RPMI7951 (cell line): ENCODE measurements at regions not wholly inside any gene's neighbourhood (a gene's known extent, or its start where the extent isn't known, plus 50 kb on each side); places are given as distances from the start of the nearest gene placed in this dataset.
"Not testable (repeated sequence)": the region's sequence is repeated elsewhere in the genome, so short reads cannot be mapped to it uniquely, and the experiment has no call there.

Experiments
- DNase-seq: peaks from one replicate; pipeline ENCODE4 v3.0.0-alpha.2; 2012; ENCODE audit warnings: low read depth

DNA sequence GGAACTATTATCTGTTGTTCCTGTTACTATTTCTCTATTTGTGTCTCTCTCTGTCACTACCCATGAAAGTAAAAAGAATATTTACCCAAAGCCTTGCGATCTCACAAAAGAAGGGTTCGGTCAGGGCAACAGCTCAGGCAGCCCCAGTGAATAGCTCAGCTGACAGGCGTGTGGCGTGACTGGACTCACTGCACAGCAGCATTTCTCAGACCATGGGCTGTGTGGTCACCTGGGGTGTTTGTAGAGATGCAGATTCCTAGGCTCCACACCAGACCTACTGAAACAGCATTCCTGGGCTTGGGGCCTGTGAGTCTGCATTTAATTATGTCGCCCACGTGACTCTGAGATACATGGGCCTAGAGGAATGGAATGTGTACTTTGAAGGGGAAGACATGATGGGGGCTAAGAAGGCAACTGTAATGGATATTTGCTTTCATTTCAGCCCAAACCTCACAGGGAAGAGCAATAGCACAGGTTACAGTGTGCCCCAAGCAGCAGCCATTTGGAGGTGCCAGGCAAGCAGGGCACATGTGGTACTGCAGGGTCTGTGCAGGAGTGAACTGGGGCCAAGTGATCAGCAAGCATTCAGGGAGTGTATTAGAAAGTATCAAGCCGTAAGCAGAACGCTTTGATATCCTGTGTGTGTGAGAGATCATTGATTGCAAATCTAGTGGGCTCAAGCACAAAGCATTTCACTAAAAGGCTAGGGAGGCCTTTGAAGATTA, 90.4 kb upstream of the RBMS1 start:
- DNase-seq, result no peak

DNA sequence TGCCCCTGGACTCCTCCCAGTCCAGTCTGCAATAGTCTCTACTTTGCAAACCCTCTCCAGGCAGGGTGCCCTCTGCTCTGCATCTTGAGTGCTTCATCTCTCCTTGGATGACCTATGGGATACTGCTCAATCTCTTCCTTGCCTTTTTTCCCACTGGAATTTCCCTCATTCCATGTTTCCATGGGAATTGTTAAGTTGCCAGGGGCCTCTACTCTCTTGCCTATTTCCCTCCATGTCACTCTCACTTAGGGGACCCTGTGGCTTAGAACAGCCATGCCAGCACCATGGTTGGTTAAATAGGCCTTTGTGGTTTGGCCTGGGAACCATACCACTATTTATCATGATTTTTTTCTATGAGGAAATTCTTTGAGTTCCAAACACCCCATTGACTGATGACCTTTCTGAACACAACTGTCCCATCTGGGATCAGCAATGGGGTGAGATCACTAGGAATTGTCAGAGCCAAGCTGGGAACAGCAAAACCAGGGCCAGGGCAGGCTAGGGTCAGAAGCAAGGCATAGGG, 91.4 kb upstream of the RBMS1 start:
- DNase-seq, result peak; percentile 84

DNA sequence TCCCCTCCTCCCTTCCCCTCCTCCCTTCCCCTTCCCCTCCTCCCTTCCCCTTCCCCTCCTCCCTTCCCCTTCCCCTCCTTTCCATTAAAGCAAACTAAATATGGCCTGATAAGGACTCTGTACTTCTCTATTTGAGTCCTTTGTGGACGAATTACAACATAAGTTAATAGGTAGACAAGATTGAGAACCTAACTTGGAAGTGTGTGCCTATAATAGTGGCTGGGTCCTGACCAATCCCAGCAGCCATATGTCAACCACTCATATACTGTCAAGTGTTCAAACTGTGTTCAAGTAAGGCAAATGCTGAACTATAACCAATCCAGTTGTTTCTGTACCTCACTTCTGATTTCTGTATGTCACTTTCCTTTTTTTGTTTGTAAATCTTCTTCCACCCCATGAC, 97.1 kb upstream of the RBMS1 start:
- DNase-seq, result no peak

DNA sequence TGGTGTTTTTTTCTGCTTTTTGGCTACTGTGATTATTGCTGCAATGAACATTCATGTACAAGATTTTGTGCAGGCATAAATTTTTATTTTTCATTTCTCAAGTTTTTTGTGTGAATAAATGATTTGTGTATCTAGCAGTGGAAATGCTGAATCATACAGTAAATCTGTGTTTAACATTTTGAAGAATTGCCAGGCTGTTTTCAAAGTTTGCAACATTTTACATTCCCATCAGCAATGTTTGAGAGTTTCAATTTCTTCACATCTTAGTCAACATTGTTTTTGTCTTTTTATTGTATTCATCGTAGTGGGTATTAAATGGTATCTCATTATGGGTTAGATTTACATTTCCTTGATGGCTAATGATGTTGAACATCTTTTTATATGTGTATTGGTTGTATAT, 98.8 kb upstream of the RBMS1 start:
- no peak for DNase-seq

DNA sequence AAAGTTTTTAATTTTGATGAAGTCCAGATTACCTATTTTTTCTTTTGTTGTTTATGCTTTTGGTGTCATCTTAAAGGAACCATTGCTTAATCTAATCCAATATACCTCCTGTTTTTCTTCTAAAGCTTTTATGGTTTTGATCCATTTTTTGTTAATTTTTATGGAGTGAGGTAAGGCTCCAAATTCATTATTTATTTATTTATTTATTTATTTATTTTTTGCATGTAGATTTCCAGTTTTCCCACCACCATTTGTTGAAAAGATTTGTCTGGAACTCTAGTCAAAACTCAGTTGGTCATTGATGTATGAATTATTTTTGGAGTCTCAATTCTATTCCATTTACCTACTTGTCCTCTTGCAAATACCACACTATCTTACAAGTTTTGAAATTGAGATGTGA, 99.4 kb upstream of the RBMS1 start:
- DNase-seq, result no peak

GRCh38 chr2:160596441-160596840, 102.8 kb upstream of the RBMS1 start:
- DNase-seq, result peak; percentile 50

DNA sequence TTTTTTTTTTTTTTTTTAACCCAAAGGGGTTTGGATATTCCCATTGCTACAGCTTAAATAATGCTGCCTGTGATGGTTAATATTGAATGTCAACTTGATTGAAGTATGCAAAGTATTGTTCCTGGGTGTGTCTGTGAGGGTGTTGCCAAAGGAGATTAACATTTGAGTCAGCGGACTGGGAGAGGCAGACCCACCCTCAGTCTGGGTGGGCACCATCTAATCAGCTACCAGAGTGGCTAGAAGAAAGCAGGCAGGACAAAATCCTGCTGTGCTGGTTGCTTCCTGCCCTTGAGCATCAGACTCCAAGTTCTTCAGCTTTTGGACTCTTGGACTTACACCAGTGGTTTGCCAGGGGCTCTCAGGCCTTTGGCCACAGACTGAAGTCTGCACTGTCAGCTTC, 106.8 kb upstream of the RBMS1 start:
- not testable (repeated sequence) for DNase-seq

GRCh38 chr2:160602073-160602472, 108.5 kb upstream of the RBMS1 start:
- no peak for DNase-seq

DNA sequence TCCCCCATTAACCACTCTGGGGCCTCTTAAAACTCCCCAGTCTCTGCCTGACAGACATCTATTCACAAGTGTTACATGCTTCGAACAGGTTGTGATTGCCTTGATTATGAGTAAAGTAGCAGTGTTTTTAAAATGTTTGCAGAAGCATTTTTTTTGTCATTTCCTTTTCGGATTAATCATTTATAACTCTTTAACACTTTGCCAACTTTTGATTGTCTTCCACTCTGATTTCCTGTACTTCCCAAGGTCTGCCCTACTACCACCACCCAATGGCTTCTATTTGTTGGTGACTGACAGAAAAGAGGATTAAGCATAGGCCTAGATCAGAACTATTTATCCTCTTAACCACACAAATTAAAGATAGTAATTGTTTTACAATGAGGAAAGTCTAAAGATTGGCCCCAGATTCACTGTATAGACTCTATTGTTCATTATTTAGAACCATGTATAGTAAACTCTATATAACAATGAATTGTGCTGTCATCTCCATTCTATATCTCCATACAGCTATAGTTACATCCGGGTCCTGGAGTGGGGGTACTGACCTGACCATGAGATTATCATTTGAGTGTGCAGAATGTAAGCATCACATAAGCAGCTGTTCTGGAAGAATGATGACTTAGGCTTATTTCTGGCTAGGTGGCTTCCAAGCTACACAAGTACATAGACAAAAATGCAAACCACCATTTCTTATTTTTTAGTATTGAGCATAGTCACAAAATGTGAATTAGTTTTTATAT, 110.3 kb upstream of the RBMS1 start:
- no peak for DNase-seq

GRCh38 chr2:160606341-160606740, 112.7 kb upstream of the RBMS1 start:
- no peak for DNase-seq

- no peak for DNase-seq
Observed at GRCh38 chr2:160608599-160608998, 115.0 kb upstream of the RBMS1 start.

DNA sequence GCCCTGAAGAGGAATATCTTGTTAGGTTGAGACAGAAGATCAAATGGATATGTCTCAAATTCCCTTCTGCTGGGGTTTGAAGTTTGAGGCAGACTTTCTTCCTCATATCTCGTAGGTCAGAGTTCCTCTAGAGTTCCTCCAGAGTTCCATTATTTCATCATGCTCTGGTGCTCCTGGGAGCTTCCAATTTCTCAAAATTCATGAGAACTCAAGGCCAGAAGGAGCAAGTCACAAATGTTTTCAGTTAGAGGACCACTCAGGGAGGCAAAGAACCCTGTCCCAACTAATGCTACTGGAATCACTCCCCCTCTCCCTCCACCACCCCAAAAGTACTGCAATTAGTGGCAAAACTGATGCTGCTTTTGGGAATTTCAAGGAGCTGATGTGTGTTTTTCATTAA, 115.7 kb upstream of the RBMS1 start:
- no peak for DNase-seq

DNA sequence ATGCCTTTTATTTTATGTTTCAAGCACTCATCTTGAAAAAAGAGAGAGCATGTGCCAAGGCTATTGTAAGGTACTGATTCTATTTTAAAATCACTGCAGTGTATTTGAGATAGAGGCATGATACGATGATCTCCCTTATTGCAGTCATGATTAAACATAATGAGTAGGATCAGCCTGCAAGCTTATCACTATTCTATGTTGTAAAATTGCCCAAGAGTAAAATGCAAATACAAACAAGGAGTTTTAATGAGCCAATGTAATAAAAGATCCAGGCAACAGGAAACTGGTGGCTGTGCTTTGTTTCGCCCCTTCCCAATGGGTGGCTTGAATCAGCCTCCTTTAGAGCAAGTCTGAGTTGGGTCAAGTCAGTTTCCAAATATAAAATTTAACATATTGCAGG, 116.4 kb upstream of the RBMS1 start:
- no peak for DNase-seq

DNA sequence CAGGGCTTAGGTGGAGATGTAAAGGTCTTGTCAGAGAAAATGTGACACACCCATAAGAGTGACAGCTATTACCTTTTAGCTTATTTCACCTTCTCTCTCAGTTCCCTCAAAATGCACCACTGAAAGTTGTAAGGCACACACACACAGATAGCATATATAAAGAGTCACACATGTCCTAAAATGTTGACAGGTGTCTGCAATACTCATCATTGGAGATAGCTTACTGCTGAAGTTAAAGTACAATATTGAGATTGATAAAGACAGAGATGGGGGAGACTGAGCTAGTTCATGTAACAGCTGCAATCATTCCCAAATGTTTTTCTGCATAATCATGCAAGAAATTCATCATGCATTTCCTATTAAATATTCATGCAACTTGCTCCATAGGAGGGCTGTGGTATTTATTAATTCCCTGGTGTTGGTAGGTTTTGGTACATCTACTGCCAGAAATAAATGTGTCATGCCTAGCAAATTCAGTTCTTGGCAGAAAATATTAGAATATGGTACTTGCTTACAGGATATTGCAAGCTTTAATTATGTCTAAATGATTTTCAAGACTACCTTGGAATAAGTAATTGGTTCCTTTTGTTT, 118.8 kb upstream of the RBMS1 start:
- DNase-seq, result no peak

DNA sequence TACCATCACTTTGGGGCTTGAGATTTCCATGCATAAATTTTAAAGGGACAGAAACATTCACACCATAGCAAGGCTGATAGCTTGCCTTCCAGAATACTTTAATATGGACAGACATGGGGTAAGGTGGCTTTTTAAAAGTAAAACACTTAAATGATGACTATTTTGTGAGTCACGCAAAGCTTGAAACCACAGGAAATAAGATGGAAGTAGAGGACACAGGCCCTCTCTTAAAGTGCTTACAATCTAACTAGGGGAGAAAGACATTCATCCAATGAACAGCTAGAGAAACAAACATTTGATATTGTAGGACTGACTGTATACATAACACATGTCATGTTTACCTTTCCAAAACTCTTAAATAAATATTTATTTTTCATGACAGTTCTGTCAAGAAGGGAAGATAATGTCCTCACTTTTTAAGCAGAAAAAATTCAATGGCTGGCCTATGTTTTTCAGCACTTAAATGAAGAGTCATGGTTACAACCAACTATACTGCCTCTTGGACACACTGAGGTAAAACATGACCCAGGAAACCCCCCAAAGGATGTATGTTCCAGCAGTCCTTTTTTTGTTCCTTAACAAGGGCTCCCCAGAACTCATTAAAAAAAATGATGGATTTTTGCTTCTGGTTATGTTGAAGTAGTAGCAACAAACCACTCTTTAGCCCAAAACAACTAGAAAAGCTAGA, 120.0 kb upstream of the RBMS1 start:
- peak; percentile 88 for DNase-seq

DNA sequence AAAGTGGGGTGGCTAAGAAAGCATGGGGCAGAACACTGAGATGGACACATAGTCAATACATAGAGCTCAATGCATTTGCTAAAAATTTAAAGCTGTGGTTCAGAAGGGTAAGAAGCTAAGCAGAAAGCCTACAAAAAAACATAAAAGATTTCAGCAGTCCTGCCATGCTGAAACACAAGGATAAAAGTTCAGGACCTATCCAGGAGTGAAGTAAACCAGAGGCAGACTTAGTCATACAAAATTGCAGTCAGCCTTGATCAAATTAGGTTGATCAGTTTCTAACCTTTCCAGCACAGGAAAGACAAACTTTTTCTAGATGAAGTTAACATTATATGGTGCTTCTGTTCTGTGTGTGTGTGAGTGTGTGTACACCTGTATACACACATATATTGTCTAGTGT, 120.8 kb upstream of the RBMS1 start:
- DNase-seq, result no peak

- no peak for DNase-seq
Observed at GRCh38 chr2:160615706-160616105, 122.1 kb upstream of the RBMS1 start.

GRCh38 chr2:160616149-160616548, 122.5 kb upstream of the RBMS1 start:
- no peak for DNase-seq

- DNase-seq, result no peak
Observed at GRCh38 chr2:160621748-160622147, 128.1 kb upstream of the RBMS1 start.

DNA sequence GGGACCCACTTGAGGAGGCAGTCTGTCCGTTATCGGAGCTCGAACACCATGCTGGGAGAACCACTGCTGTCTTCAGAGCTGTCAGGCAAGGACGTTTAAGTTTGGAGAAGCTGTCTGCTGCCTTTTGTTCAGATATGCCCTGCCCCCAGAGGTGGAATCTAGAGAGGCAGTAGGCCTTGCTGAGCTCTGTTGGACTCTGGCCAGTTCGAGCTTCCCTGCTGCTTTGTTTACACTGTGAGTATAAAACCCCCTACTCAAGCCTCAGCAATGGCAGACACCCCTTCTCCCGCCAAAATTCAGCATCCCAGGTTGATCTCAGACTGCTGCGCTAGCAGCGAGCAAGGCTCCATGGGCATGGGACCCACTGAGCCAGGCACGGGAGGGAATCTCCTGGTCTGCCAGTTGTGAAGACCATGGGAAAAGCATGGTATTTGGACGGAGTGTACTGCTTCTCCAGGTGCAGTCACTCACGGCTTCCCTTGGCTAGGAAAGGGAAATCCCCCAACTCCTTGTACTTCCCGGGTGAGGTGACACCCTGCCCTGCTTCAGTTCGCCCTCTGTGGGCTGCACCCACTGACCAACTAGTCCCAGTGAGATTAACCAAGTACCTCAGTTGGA, 134.5 kb upstream of the RBMS1 start:
- DNase-seq, result not testable (repeated sequence)

GRCh38 chr2:160628811-160629210, 135.2 kb upstream of the RBMS1 start:
- no peak for DNase-seq
